Lower leg skin (tissue), 4 donors: ENCODE measurements at regions not wholly inside any gene's neighbourhood (a gene's known extent, or its start where the extent isn't known, plus 50 kb on each side); places are given as distances from the start of the nearest gene placed in this dataset.
A peak's percentile ranks its signal among the peaks of the same experiment; 100 is the strongest.

ENCODE experiments used
- DNase-seq, 2 donors: peaks; one replicate each; pipeline ENCODE4 v3.0.0-alpha.2; 2019; ENCODE audit warnings: low spot score in 2 of 2
- H3K4me3 ChIP-seq: fragments of 200-600 bp; sonication (generic); 2 replicates; pipeline ENCODE4 v1.5.1; 2017; ENCODE audit warnings: mild to moderate bottlenecking, low read depth; ENCODE audit not compliant: poor library complexity, severe bottlenecking
- POLR2A ChIP-seq, 2 donors: fragments of 450-650 bp; IDR thresholded peaks; one replicate each; pipeline ENCODE4 v1.6.1; 2016 to 2017; ENCODE audit warnings: antibody characterized with exemption in 2 of 2, mild to moderate bottlenecking in 1 of 2, moderate library complexity in 1 of 2
- WGBS, 2 donors: methylation state at CpG; one replicate each; pipeline ENCODE4 v1.1.5; 2018; 5-methylcytosine and 5-hydroxymethylcytosine counted together
- intact Hi-C: fragments of 100-400 bp; cut with DNase I; formaldehyde crosslinking; loops from one replicate; pipeline ENCODE4 v1.15.0; 2023; ENCODE audit warnings: low total_unique reads
- TF ChIP-seq, protein P1 (sequence below), 3 donors: fragments of 450-650 bp; IDR thresholded peaks; one replicate each; pipeline ENCODE4 v1.5.1; 2016; ENCODE audit warnings: antibody characterized with exemption in 3 of 3, mild to moderate bottlenecking in 3 of 3, moderate library complexity in 2 of 3

DNA sequence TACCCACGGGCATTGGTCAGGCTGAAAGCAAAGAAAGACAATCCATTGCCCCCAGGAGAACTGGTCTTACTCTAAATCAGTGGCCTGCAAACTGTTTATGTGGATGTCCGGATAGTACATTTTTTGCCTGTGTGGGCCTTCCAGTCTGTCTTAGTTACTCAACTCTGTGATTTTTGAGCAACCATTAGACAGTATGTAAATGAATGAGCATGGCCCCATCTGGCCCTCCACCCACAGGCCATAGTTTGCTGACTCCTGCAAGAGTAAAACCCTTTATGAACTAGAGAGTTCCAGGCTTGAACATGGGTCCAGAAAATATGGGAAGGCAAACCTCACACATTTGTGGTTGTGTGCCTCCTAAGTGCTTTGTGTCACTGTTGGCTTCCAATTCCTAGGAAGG lies 55.7 kb upstream of the CYP1B1 start:
- no peak overlapping the region for H3K4me3 ChIP-seq
- no peak for TF ChIP-seq POLR2A (IDR thresholded peaks at IDR 0.05)
- TF ChIP-seq, protein P1, sequence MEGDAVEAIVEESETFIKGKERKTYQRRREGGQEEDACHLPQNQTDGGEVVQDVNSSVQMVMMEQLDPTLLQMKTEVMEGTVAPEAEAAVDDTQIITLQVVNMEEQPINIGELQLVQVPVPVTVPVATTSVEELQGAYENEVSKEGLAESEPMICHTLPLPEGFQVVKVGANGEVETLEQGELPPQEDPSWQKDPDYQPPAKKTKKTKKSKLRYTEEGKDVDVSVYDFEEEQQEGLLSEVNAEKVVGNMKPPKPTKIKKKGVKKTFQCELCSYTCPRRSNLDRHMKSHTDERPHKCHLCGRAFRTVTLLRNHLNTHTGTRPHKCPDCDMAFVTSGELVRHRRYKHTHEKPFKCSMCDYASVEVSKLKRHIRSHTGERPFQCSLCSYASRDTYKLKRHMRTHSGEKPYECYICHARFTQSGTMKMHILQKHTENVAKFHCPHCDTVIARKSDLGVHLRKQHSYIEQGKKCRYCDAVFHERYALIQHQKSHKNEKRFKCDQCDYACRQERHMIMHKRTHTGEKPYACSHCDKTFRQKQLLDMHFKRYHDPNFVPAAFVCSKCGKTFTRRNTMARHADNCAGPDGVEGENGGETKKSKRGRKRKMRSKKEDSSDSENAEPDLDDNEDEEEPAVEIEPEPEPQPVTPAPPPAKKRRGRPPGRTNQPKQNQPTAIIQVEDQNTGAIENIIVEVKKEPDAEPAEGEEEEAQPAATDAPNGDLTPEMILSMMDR (IDR thresholded peaks at IDR 0.05) = no peak
- intact Hi-C loops = no loop called here
- WGBS, 2 donors = 88 to 95% methylated on average over 2 of the region's 2 CpGs
- no peak for DNase-seq

DNA sequence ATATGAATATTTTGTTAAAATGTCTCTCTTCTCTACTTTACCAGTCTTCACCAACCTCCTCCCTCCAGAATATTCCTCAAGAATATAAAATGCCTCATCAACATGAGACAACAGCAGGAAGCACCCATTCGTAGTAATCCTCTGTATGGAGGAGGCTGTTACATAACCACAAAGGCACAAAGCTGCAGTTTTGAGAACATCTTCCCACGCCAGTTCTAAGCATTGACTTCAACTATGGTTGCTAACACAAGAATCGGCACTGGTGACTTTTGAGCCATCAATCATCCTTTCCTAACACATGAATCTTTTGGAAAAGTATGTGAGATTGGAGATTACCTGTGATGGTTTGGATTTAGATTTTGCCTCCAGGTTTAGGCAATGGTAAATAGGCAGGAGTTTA lies 54.9 kb upstream of the CYP1B1 start:
- intact Hi-C loops = no loop called here
- TF ChIP-seq, protein P1 (IDR thresholded peaks at IDR 0.05) = no peak
- no peak for TF ChIP-seq POLR2A (IDR thresholded peaks at IDR 0.05)
- 81 to 84% methylated on average over 3 of the region's 3 CpGs for WGBS, 2 donors

DNA sequence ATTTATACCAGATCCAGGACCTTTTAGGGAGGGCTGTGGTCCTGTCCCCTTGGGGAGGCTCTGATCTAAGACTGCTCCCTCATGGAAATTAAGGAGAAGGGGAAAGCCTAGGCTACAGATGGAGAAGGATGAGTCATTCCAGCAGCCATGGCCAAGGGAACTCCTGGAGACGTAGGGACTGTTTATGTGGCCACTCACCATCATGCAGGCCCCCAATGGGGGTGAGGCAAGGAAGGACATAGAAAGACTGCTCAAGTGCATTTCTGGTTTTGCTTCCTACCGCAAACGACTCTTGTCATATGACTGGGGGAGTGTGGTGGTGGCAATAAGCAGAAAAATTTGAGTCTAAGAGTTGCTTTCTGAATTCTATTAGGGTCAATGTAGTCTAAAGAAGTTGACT lies 54.0 kb upstream of the CYP1B1 start:
- intact Hi-C loops = no loop called here
- WGBS, 2 donors = 66 to 75% methylated on average over 3 of the region's 3 CpGs
- no peak overlapping the region for H3K4me3 ChIP-seq
- TF ChIP-seq POLR2A (IDR thresholded peaks at IDR 0.05) = no peak
- TF ChIP-seq, protein P1 (IDR thresholded peaks at IDR 0.05) = no peak
- DNase-seq = no peak

More for the DNA sequence above, 54.9 kb upstream of the CYP1B1 start:
- H3K4me3 ChIP-seq = no peak overlapping the region
- DNase-seq = no peak

DNA sequence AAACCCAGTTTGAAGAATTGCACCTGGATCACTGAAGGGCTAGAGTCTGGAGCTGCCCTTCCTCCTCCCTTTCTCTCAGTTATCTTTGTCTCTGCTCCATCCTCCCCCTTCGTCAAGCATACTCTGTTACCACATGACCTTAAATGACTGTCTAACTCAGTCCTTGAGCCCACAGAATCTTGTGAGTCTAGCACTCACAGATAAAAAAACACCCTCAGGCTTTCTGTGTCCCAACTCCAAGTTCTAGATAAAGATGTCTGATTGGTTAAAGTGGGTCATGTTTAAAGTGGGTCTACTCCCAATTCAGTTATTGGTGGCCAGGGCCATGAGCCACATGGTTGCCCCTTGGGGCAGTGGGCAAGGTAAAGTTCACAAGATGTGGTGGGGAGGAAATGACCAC lies 53.5 kb upstream of the CYP1B1 start:
- intact Hi-C loops = no loop called here
- no peak for DNase-seq
- WGBS, 2 donors = 57 to 90% methylated on average over 1 of the region's 1 CpG
- TF ChIP-seq, protein P1 (IDR thresholded peaks at IDR 0.05) = no peak
- TF ChIP-seq POLR2A (IDR thresholded peaks at IDR 0.05) = no peak
- H3K4me3 ChIP-seq = no peak overlapping the region

DNA sequence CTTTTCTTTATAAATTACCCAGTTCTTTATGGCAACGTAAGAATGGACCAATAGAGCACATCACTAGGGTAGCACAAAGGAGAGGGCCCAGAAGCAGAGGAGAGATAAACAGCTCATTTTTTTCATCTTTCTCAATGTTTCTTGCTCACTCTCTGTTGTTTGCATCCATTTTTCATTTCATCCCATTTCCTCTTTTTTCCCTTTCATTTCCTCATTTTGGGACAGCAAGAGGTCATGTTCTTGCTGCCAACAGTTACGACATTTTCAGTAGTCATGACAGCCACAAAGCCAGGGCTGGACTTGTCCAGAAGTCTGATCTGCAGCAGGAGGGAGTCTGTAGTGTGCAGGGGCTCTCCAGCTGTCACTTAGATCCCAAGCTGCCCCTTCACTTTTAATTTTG lies 52.7 kb upstream of the CYP1B1 start:
- intact Hi-C loops = no loop called here
- WGBS, 2 donors = 69 to 74% methylated on average over 2 of the region's 2 CpGs
- peak in 1 of 2 donors; percentile 58 for DNase-seq
- no peak overlapping the region for H3K4me3 ChIP-seq
- TF ChIP-seq POLR2A (IDR thresholded peaks at IDR 0.05) = no peak
- TF ChIP-seq, protein P1 (IDR thresholded peaks at IDR 0.05) = no peak

DNA sequence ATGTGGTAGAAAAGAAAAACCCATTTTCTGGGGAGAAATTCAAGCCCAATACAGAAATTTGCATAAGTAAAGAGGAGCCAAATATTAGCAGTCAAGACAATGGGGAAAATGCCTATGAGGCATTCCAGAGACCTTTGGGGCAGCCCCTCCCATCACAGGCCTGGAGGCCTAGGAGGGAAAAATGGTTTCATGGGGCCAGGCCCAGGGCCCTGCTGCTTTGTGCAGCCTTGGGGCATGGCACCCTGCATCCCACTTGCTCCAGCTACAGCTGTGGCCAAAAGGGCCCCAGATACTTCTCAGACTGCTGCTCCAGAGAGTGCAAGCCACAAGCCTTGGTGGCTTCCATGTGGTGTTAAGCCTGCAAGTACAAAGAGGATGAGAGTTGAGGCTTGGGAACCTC lies 51.3 kb upstream of the CYP1B1 start:
- TF ChIP-seq, protein P1 (IDR thresholded peaks at IDR 0.05) = no peak
- TF ChIP-seq POLR2A (IDR thresholded peaks at IDR 0.05) = no peak
- no peak overlapping the region for H3K4me3 ChIP-seq
- DNase-seq = no peak
- intact Hi-C loops = no loop called here
